ENCODE measurements at regions not wholly inside any gene's neighbourhood (a gene's known extent, or its start where the extent isn't known, plus 50 kb on each side); places are given as distances from the start of the nearest gene placed in this dataset.

DNA sequence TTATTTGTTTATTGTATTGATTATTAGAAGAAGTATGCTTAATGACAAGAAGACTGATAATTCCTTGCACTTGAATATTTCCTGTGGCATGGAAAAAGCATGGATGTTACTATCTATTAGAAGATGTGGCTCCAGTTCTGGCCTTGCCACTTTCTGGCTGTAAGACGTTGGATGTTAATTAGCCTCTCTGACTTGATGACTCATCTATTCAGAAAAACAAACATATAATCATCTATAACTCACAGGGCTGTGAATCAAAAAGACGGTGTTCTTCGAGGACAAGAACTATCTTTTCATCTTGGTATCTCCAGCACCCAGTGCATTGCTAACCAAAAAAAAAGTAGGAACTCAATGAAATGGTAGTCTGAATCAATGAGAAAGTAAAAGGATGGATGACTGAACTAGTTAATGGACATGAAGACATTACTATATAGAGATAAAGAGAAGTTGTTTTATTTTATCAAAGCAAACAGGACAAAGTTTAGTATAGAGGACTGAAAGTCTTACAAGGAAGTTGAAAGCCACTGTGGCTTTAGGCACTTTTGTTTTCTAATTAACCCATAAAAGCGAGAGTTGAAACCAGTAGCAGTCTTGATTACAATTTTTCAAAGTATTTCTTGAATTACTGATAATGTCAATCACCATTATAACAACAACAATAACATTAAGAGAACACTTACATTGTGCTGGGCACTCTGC, 145.3 kb downstream of the RND3 start (continued):
- TF ChIP-seq ETV6 (IDR thresholded peaks at IDR 0.05; ENCODE audit: borderline replicate concordance in 1 of 2, low read depth in 2 of 2, low read length in 1 of 2) = no peak
- TF ChIP-seq ETV6 (CRISPR knock-in tag; IDR thresholded peaks at IDR 0.05; ENCODE audit: borderline replicate concordance) = no peak
- TF ChIP-seq, protein P1, sequence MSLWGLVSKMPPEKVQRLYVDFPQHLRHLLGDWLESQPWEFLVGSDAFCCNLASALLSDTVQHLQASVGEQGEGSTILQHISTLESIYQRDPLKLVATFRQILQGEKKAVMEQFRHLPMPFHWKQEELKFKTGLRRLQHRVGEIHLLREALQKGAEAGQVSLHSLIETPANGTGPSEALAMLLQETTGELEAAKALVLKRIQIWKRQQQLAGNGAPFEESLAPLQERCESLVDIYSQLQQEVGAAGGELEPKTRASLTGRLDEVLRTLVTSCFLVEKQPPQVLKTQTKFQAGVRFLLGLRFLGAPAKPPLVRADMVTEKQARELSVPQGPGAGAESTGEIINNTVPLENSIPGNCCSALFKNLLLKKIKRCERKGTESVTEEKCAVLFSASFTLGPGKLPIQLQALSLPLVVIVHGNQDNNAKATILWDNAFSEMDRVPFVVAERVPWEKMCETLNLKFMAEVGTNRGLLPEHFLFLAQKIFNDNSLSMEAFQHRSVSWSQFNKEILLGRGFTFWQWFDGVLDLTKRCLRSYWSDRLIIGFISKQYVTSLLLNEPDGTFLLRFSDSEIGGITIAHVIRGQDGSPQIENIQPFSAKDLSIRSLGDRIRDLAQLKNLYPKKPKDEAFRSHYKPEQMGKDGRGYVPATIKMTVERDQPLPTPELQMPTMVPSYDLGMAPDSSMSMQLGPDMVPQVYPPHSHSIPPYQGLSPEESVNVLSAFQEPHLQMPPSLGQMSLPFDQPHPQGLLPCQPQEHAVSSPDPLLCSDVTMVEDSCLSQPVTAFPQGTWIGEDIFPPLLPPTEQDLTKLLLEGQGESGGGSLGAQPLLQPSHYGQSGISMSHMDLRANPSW (CRISPR knock-in tag; IDR thresholded peaks at IDR 0.05) = no peak
- no peak for TF ChIP-seq SAP30 (IDR thresholded peaks at IDR 0.05; ENCODE audit: borderline replicate concordance, insufficient read depth, low read depth, low read length, poor library complexity, severe bottlenecking)
- no peak for TF ChIP-seq HDAC8 (tag; IDR thresholded peaks at IDR 0.05)
- TF ChIP-seq JUND (IDR thresholded peaks at IDR 0.05; ENCODE audit: borderline replicate concordance, low read depth, low read length) = no peak
- TF ChIP-seq JUND (tag; IDR thresholded peaks at IDR 0.05; ENCODE audit: borderline replicate concordance, low read depth, low read length) = no peak
- TF ChIP-seq ZFX (CRISPR knock-in tag; IDR thresholded peaks at IDR 0.05) = no peak

Measured in K562 (cell line).